ENCODE measurements at regions not wholly inside any gene's neighbourhood (a gene's known extent, or its start where the extent isn't known, plus 50 kb on each side); places are given as distances from the start of the nearest gene placed in this dataset.

GRCh38 chr2:392926-393280, 105.0 kb upstream of the ALKAL2 start:
- TF ChIP-seq CTCF (IDR thresholded peaks at IDR 0.05 in 4 of 5, conservative IDR thresholded peaks at IDR 0.05 in 1 of 5): no peak
- TF ChIP-seq POLR2A (IDR thresholded peaks at IDR 0.05): no peak

Measured in gastrocnemius medialis (tissue), 4 donors.